Astrocyte (in vitro differentiated cells and primary cell): ENCODE measurements at regions not wholly inside any gene's neighbourhood (a gene's known extent, or its start where the extent isn't known, plus 50 kb on each side); places are given as distances from the start of the nearest gene placed in this dataset.

Experiments used
- DNase-seq: peaks from one replicate; pipeline ENCODE4 v3.0.0-alpha.2; 2010; ENCODE audit warnings: low read depth
- FAIRE-seq: peaks from 2 replicates; lab custom pipeline; 2011; peaks lifted over from hg19 to GRCh38; lab: Jason Lieb, UNC
- H2AFZ ChIP-seq: 2 replicates; pipeline ENCODE4 v1.6.0; 2012; ENCODE audit warnings: low read depth, low read length, inconsistent platforms
- H3K27ac ChIP-seq: 2 replicates; pipeline ENCODE4 v1.5.1; 2011; ENCODE audit warnings: low read depth, low read length, inconsistent platforms
- H3K27me3 ChIP-seq: 2 replicates; pipeline ENCODE4 v1.6.0; 2011; ENCODE audit warnings: low read length, inconsistent platforms; ENCODE audit not compliant: insufficient read depth
- H3K36me3 ChIP-seq: 2 replicates; pipeline ENCODE4 v1.5.1; 2011; ENCODE audit warnings: low read length, inconsistent platforms; ENCODE audit not compliant: insufficient read depth
- H3K4me1 ChIP-seq: 2 replicates; pipeline ENCODE4 v1.5.1; 2011; ENCODE audit warnings: low read length, inconsistent platforms; ENCODE audit not compliant: insufficient read depth
- H3K4me2 ChIP-seq: 2 replicates; pipeline ENCODE4 v1.6.0; 2012; ENCODE audit warnings: low read length, inconsistent platforms
- H3K4me3 ChIP-seq: 2 replicates; pipeline ENCODE4 v1.5.1; 2011; ENCODE audit warnings: low read depth, mild to moderate bottlenecking, low read length, inconsistent platforms; ENCODE audit not compliant: insufficient read depth
- H3K79me2 ChIP-seq: 2 replicates; pipeline ENCODE4 v1.6.0; 2012; ENCODE audit warnings: mild to moderate bottlenecking, low read length, inconsistent platforms; ENCODE audit not compliant: insufficient read depth
- H3K9ac ChIP-seq: 2 replicates; pipeline ENCODE4 v1.6.0; 2012; ENCODE audit warnings: mild to moderate bottlenecking, low read length, inconsistent platforms
- H3K9me3 ChIP-seq: 2 replicates; pipeline ENCODE4 v1.5.1; 2012; ENCODE audit warnings: low read depth, mild to moderate bottlenecking, low read length, inconsistent platforms; ENCODE audit not compliant: insufficient read depth
- H4K20me1 ChIP-seq: 2 replicates; pipeline ENCODE4 v1.6.0; 2012; ENCODE audit warnings: low read length, inconsistent platforms; ENCODE audit not compliant: insufficient read depth
- H3K27ac Mint-ChIP-seq: one replicate; pipeline ENCODE4 v1.8.0; 2021; ENCODE audit warnings: mild to moderate bottlenecking, mixed read lengths; ENCODE audit not compliant: unreplicated experiment
- H3K27me3 Mint-ChIP-seq: one replicate; pipeline ENCODE4 v1.8.0; 2021; ENCODE audit warnings: low read depth, mixed read lengths; ENCODE audit not compliant: unreplicated experiment
- H3K36me3 Mint-ChIP-seq: one replicate; pipeline ENCODE4 v1.8.0; 2021; ENCODE audit warnings: low read depth, mixed read lengths; ENCODE audit not compliant: unreplicated experiment
- H3K4me1 Mint-ChIP-seq: one replicate; pipeline ENCODE4 v1.8.0; 2021; ENCODE audit warnings: low read depth, mixed read lengths; ENCODE audit not compliant: unreplicated experiment
- H3K4me3 Mint-ChIP-seq: one replicate; pipeline ENCODE4 v1.8.0; 2021; ENCODE audit warnings: mild to moderate bottlenecking, moderate library complexity, mixed read lengths; ENCODE audit not compliant: unreplicated experiment
- H3K9me3 Mint-ChIP-seq: one replicate; pipeline ENCODE4 v1.8.0; 2021; ENCODE audit warnings: mild to moderate bottlenecking, mixed read lengths; ENCODE audit not compliant: unreplicated experiment
- CTCF ChIP-seq: IDR thresholded peaks from 2 replicates; pipeline ENCODE4 v1.5.1; 2011; ENCODE audit warnings: low read depth, mild to moderate bottlenecking, inconsistent platforms, low read length, moderate library complexity; ENCODE audit not compliant: insufficient read depth
- EZH2 ChIP-seq: IDR thresholded peaks from 2 replicates; pipeline ENCODE4 v1.6.1; 2012; ENCODE audit warnings: mild to moderate bottlenecking, low read length, inconsistent platforms; ENCODE audit not compliant: insufficient read depth

DNA sequence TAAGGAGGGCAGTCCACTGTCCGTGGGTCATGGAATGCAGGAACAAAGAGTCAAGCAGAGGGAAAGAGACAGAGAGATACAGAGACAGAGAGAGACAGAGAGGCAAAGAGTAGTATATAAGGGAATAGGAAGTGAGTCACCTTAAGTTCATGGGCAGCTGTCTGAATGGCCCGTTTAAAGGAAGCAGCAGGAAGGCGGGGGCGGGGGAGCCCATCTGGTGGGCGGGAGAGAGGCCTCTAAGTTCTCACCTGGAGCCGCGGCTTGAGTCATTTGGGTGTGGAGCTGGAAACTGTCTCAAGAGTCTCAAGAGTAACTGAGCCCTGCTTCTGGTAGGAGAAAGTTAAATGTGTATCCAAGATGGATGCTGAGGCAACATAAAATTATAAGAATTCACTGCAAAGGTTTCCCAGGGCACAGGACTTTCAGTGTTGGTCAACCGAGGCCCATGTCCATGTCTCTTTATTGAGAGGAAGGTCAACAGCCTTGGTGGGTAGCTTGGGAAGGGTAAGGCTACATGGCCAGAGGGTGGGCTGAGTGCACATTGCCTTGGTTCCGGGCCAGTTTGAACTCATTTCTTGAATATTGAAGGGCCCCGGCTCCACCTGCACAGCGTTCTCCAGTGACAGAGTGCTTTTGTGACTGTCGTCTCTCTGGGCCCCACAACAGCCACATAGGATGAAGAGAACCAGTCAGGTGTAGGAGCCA lies 85.5 kb upstream of the CACUL1 start:
- H3K4me1 Mint-ChIP-seq, result peaks cover 29% of the 10 kb centered on the region
- no peak overlapping the region for H3K9ac ChIP-seq
- H3K36me3 ChIP-seq, result no peaks in the 10 kb centered on the region
- no peaks in the 10 kb centered on the region for H3K9me3 ChIP-seq
- DNase-seq (no peak), FAIRE-seq (no peak)
- peaks cover 3% of the 10 kb centered on the region for H3K4me1 ChIP-seq
- no peak overlapping the region for H3K4me3 Mint-ChIP-seq
- no peak overlapping the region for H3K4me3 ChIP-seq
- no peak overlapping the region for H3K4me2 ChIP-seq
- H3K27ac Mint-ChIP-seq, result peak overlapping the region; percentile 88
- H2AFZ ChIP-seq, result peak overlapping the region; percentile 39
- no peaks in the 10 kb centered on the region for H3K27me3 Mint-ChIP-seq
- H3K27ac ChIP-seq, result no peak overlapping the region
- TF ChIP-seq EZH2, result no peak
- no peak for TF ChIP-seq CTCF
- no peaks in the 10 kb centered on the region for H4K20me1 ChIP-seq
- H3K27me3 ChIP-seq, result no peaks in the 10 kb centered on the region
- peaks cover 4% of the 10 kb centered on the region for H3K36me3 Mint-ChIP-seq
- peaks cover 10% of the 10 kb centered on the region for H3K9me3 Mint-ChIP-seq
- H3K79me2 ChIP-seq, result no peaks in the 10 kb centered on the region

- TF ChIP-seq CTCF (no peak), EZH2 (no peak)
- peaks cover under 1% of the 10 kb centered on the region for H3K27me3 Mint-ChIP-seq
- FAIRE-seq (no peak), DNase-seq (no peak)
- no peak overlapping the region for H3K27ac Mint-ChIP-seq
- peaks cover 10% of the 10 kb centered on the region for H3K9me3 Mint-ChIP-seq
- H3K36me3 ChIP-seq, result no peaks in the 10 kb centered on the region
- H2AFZ ChIP-seq, result no peak overlapping the region
- H3K27ac ChIP-seq, result no peak overlapping the region
- peaks cover 23% of the 10 kb centered on the region for H3K4me1 Mint-ChIP-seq
- no peak overlapping the region for H3K4me2 ChIP-seq
- no peaks in the 10 kb centered on the region for H3K9me3 ChIP-seq
- peaks cover 3% of the 10 kb centered on the region for H3K4me1 ChIP-seq
- no peak overlapping the region for H3K4me3 ChIP-seq
- H3K36me3 Mint-ChIP-seq, result peaks cover 4% of the 10 kb centered on the region
- H3K4me3 Mint-ChIP-seq, result no peak overlapping the region
- no peak overlapping the region for H3K9ac ChIP-seq
- no peaks in the 10 kb centered on the region for H3K79me2 ChIP-seq
- H4K20me1 ChIP-seq, result no peaks in the 10 kb centered on the region
- H3K27me3 ChIP-seq, result no peaks in the 10 kb centered on the region
Observed at GRCh38 chr10:118840776-118841468, 86.2 kb upstream of the CACUL1 start.
